ENCODE measurements at regions not wholly inside any gene's neighbourhood (a gene's known extent, or its start where the extent isn't known, plus 50 kb on each side); places are given as distances from the start of the nearest gene placed in this dataset.

DNA sequence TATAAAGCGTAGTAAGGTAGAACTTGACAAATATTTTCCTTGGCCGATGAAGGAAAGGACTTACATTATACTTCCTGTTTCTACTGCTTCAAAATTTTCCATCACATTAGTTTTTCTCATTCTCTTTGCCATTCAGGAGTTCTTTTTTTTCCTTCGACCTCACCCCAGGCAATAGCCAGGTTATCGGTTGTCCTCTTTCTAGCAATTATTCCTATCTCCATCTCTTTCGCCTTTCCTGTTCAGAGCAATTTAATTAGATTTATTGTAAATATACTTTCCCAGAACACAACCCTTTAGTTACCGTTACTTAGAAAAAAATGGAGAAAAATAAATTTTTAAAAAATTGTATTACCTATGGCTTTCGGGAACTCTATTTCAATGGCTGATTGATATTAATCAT lies 205.2 kb downstream of the KCNJ2 start:
- Mint-ChIP-seq H3K36me3 (ENCODE audit: low read depth) (no peaks in the 10 kb centered on the region), H3K9me3 (no peaks in the 10 kb centered on the region), H3K4me3 (no peak overlapping the region), H3K4me1 (peaks cover 4% of the 10 kb centered on the region; the same call in 2 of the 3 replicates), H3K27ac (no peak overlapping the region), H3K27me3 (ENCODE audit: insufficient read depth, low read depth, poor library complexity) (peaks cover 2% of the 10 kb centered on the region)
- Histone ChIP-seq H3K9me2 (ENCODE audit: insufficient read depth) (peaks cover 7% of the 10 kb centered on the region; the same call in 1 of the 2 replicates), H3K36me3 (ENCODE audit: insufficient read depth) (no peaks in the 10 kb centered on the region), H4K20me1 (replicated peaks; ENCODE audit: insufficient read depth) (no peaks in the 10 kb centered on the region), H3K4me1 (ENCODE audit: insufficient read depth) (no peaks in the 10 kb centered on the region), H3F3A (replicated peaks; ENCODE audit: low read depth) (no peaks in the 10 kb centered on the region), H3K4me2 (no peak overlapping the region), H3K79me2 (replicated peaks; ENCODE audit: insufficient read depth) (no peaks in the 10 kb centered on the region), H2AFZ (no peak overlapping the region), H3K27me3 (ENCODE audit: insufficient read depth) (no peaks in the 10 kb centered on the region), H3K27ac (ENCODE audit: low read depth) (no peak overlapping the region), H3K4me3 (no peak overlapping the region)
- DNase-seq (ENCODE audit: low spot score) (no peak), ATAC-seq (no peak)
- TF ChIP-seq JUNB (IDR thresholded peaks at IDR 0.05; ENCODE audit: unreplicated experiment) (no peak), ZNF114 (CRISPR knock-in tag; IDR thresholded peaks at IDR 0.05) (no peak), STAT1 (IDR thresholded peaks at IDR 0.05; ENCODE audit: unreplicated experiment) (no peak), NANOG (IDR thresholded peaks at IDR 0.05; ENCODE audit: borderline replicate concordance) (no peak), EZH2phosphoT487 (IDR thresholded peaks at IDR 0.05; ENCODE audit: unreplicated experiment) (no peak)
- TF ChIP-seq, protein P1, sequence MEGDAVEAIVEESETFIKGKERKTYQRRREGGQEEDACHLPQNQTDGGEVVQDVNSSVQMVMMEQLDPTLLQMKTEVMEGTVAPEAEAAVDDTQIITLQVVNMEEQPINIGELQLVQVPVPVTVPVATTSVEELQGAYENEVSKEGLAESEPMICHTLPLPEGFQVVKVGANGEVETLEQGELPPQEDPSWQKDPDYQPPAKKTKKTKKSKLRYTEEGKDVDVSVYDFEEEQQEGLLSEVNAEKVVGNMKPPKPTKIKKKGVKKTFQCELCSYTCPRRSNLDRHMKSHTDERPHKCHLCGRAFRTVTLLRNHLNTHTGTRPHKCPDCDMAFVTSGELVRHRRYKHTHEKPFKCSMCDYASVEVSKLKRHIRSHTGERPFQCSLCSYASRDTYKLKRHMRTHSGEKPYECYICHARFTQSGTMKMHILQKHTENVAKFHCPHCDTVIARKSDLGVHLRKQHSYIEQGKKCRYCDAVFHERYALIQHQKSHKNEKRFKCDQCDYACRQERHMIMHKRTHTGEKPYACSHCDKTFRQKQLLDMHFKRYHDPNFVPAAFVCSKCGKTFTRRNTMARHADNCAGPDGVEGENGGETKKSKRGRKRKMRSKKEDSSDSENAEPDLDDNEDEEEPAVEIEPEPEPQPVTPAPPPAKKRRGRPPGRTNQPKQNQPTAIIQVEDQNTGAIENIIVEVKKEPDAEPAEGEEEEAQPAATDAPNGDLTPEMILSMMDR (conservative IDR thresholded peaks at IDR 0.05; ENCODE audit: low read depth in 2 of 2) = no peak
- TF ChIP-seq, protein P2, sequence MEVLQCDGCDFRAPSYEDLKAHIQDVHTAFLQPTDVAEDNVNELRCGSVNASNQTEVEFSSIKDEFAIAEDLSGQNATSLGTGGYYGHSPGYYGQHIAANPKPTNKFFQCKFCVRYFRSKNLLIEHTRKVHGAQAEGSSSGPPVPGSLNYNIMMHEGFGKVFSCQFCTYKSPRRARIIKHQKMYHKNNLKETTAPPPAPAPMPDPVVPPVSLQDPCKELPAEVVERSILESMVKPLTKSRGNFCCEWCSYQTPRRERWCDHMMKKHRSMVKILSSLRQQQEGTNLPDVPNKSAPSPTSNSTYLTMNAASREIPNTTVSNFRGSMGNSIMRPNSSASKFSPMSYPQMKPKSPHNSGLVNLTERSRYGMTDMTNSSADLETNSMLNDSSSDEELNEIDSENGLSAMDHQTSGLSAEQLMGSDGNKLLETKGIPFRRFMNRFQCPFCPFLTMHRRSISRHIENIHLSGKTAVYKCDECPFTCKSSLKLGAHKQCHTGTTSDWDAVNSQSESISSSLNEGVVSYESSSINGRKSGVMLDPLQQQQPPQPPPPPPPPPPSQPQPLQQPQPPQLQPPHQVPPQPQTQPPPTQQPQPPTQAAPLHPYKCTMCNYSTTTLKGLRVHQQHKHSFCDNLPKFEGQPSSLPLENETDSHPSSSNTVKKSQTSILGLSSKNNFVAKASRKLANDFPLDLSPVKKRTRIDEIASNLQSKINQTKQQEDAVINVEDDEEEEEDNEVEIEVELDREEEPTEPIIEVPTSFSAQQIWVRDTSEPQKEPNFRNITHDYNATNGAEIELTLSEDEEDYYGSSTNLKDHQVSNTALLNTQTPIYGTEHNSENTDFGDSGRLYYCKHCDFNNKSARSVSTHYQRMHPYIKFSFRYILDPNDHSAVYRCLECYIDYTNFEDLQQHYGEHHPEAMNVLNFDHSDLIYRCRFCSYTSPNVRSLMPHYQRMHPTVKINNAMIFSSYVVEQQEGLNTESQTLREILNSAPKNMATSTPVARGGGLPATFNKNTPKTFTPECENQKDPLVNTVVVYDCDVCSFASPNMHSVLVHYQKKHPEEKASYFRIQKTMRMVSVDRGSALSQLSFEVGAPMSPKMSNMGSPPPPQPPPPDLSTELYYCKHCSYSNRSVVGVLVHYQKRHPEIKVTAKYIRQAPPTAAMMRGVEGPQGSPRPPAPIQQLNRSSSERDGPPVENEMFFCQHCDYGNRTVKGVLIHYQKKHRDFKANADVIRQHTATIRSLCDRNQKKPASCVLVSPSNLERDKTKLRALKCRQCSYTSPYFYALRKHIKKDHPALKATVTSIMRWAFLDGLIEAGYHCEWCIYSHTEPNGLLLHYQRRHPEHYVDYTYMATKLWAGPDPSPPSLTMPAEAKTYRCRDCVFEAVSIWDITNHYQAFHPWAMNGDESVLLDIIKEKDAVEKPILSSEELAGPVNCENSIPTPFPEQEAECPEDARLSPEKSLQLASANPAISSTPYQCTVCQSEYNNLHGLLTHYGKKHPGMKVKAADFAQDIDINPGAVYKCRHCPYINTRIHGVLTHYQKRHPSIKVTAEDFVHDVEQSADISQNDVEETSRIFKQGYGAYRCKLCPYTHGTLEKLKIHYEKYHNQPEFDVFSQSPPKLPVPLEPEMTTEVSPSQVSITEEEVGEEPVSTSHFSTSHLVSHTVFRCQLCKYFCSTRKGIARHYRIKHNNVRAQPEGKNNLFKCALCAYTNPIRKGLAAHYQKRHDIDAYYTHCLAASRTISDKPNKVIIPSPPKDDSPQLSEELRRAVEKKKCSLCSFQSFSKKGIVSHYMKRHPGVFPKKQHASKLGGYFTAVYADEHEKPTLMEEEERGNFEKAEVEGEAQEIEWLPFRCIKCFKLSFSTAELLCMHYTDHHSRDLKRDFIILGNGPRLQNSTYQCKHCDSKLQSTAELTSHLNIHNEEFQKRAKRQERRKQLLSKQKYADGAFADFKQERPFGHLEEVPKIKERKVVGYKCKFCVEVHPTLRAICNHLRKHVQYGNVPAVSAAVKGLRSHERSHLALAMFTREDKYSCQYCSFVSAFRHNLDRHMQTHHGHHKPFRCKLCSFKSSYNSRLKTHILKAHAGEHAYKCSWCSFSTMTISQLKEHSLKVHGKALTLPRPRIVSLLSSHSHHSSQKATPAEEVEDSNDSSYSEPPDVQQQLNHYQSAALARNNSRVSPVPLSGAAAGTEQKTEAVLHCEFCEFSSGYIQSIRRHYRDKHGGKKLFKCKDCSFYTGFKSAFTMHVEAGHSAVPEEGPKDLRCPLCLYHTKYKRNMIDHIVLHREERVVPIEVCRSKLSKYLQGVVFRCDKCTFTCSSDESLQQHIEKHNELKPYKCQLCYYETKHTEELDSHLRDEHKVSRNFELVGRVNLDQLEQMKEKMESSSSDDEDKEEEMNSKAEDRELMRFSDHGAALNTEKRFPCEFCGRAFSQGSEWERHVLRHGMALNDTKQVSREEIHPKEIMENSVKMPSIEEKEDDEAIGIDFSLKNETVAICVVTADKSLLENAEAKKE (CRISPR knock-in tag; IDR thresholded peaks at IDR 0.05) = no peak

Data from GM23338 (cell line).